ENCODE measurements at regions not wholly inside any gene's neighbourhood (a gene's known extent, or its start where the extent isn't known, plus 50 kb on each side); places are given as distances from the start of the nearest gene placed in this dataset.

DNA sequence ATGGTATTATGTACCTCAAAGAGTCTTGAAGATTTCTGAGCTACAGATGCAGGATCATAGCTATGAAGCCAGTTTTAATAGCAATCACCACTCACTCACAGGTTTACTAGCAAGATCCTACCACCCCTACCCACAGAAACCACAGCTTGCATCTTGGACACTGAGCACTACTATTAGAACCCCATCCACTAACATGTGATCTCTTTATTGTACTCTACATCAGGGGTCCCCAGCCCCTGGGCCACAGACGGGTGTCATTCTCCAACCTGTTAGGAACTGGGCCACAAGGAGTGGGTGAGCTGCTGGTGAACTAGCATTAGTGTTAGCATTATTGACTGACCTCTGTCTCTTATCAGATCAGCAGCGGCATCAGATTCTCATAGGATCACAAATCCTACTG lies 844.8 kb upstream of the CHORDC1 start:
- TF ChIP-seq, protein P1, sequence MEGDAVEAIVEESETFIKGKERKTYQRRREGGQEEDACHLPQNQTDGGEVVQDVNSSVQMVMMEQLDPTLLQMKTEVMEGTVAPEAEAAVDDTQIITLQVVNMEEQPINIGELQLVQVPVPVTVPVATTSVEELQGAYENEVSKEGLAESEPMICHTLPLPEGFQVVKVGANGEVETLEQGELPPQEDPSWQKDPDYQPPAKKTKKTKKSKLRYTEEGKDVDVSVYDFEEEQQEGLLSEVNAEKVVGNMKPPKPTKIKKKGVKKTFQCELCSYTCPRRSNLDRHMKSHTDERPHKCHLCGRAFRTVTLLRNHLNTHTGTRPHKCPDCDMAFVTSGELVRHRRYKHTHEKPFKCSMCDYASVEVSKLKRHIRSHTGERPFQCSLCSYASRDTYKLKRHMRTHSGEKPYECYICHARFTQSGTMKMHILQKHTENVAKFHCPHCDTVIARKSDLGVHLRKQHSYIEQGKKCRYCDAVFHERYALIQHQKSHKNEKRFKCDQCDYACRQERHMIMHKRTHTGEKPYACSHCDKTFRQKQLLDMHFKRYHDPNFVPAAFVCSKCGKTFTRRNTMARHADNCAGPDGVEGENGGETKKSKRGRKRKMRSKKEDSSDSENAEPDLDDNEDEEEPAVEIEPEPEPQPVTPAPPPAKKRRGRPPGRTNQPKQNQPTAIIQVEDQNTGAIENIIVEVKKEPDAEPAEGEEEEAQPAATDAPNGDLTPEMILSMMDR (IDR thresholded peaks at IDR 0.05), result no peak
- no peak for TF ChIP-seq POLR2A (IDR thresholded peaks at IDR 0.05)
